ENCODE measurements at regions not wholly inside any gene's neighbourhood (a gene's known extent, or its start where the extent isn't known, plus 50 kb on each side); places are given as distances from the start of the nearest gene placed in this dataset.

DNA sequence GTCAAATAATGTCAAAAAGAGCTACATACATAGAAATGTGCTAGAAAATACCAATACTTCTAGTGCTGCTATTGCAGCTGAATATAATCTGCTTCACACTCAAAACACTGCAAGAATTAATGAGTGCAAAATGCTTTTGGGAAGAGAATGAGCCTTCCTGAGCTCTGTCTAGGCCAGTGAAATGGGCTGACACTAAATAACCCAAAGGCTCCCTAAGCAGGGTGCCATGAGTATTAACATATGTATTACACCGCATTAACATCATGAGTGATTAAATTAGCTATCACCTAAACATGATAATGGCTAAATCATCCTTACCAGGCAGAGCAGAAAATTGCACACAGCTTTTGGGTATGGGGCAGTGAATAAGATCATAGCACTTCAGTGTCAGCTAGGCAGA lies 806.3 kb upstream of the NECTIN3 start:
- H3K27me3 Mint-ChIP-seq (ENCODE audit: low read depth, poor library complexity) = no peaks in the 10 kb centered on the region

DNA sequence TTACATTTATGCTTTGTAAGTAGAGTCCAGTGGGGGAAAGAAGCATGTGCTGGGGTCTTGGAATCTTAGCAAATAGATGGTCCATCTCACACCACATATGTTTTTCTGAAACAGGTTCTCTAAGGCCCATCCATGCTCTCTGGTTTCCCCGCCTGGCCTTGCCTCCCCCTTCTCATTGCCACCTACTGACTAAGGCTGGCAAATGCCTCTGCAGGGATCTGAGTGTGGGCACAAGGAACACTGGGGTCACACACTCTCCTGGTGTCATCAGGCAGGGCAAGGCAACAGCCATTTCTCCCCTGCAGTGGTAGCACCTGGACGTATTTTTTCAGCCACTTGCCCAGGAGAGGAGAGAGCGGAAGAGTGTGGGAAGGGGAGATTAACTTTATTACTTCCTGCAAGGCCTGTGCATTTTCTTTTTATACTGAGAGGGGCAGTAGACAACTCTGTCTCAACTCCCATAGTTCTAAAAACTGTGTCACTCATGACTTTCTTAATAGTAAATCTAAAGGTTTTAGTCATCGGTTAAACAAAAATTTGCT lies 804.2 kb upstream of the NECTIN3 start:
- no peaks in the 10 kb centered on the region for H3K27me3 Mint-ChIP-seq (ENCODE audit: low read depth, poor library complexity)
- H3K27ac Mint-ChIP-seq = no peak overlapping the region
- no peaks in the 10 kb centered on the region for H3K9me3 Mint-ChIP-seq
- H3K4me1 Mint-ChIP-seq = peaks cover 18% of the 10 kb centered on the region
- DNase-seq = no peak
- H3K36me3 Mint-ChIP-seq (ENCODE audit: low read depth) = no peaks in the 10 kb centered on the region
- TF ChIP-seq CTCF (IDR thresholded peaks at IDR 0.05) = no peak
- no peak overlapping the region for H3K4me3 Mint-ChIP-seq

More for the DNA sequence above, 806.3 kb upstream of the NECTIN3 start:
- no peaks in the 10 kb centered on the region for H3K9me3 Mint-ChIP-seq
- H3K4me1 Mint-ChIP-seq = peaks cover 18% of the 10 kb centered on the region
- H3K4me3 Mint-ChIP-seq = no peak overlapping the region
- H3K36me3 Mint-ChIP-seq (ENCODE audit: low read depth) = no peaks in the 10 kb centered on the region
- no peak for TF ChIP-seq CTCF (IDR thresholded peaks at IDR 0.05)
- no peak for DNase-seq
- no peak overlapping the region for H3K27ac Mint-ChIP-seq

- Mint-ChIP-seq H3K4me1 (no peaks in the 10 kb centered on the region), H3K27me3 (ENCODE audit: low read depth, poor library complexity) (no peaks in the 10 kb centered on the region), H3K4me3 (no peak overlapping the region), H3K9me3 (no peaks in the 10 kb centered on the region), H3K27ac (no peak overlapping the region), H3K36me3 (ENCODE audit: low read depth) (no peaks in the 10 kb centered on the region)
- no peak for TF ChIP-seq CTCF (IDR thresholded peaks at IDR 0.05)
- no peak for DNase-seq
These were observed 799.1 kb upstream of the NECTIN3 start for GRCh38 chr3:110272525-110272924.

- no peak for DNase-seq
- Mint-ChIP-seq H3K36me3 (ENCODE audit: low read depth) (no peaks in the 10 kb centered on the region), H3K27ac (no peak overlapping the region), H3K4me1 (no peaks in the 10 kb centered on the region), H3K9me3 (peaks cover 28% of the 10 kb centered on the region), H3K4me3 (no peak overlapping the region), H3K27me3 (ENCODE audit: low read depth, poor library complexity) (no peaks in the 10 kb centered on the region)
- no peak for TF ChIP-seq CTCF (IDR thresholded peaks at IDR 0.05)
These were observed 779.6 kb upstream of the NECTIN3 start for GRCh38 chr3:110291886-110292501.

GRCh38 chr3:110293660-110294059 lies 778.0 kb upstream of the NECTIN3 start:
- no peak overlapping the region for H3K27ac Mint-ChIP-seq
- peaks cover 22% of the 10 kb centered on the region for H3K9me3 Mint-ChIP-seq
- H3K4me3 Mint-ChIP-seq = no peak overlapping the region
- no peaks in the 10 kb centered on the region for H3K27me3 Mint-ChIP-seq (ENCODE audit: low read depth, poor library complexity)
- no peak for TF ChIP-seq CTCF (IDR thresholded peaks at IDR 0.05)
- no peak for DNase-seq
- H3K36me3 Mint-ChIP-seq (ENCODE audit: low read depth) = no peaks in the 10 kb centered on the region
- no peaks in the 10 kb centered on the region for H3K4me1 Mint-ChIP-seq

DNA sequence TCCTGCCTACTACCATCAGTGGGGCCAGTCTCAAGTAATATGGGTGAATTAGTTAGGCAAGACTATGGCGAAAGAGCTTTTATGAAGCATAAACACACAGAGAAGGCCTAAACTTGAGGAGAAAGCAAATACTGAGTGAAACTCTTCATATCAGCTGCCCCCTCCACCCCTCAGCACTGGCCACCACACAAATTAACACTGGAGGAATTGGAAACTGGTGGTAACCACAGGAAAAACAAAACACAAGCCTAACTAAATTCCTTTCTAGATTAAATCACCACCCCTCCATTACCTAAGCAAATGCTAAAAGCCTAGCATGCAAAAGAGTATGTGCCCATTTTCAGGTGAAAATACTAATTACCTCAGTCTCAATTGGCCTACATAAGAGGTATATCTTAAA lies 774.7 kb upstream of the NECTIN3 start:
- H3K27me3 Mint-ChIP-seq (ENCODE audit: low read depth, poor library complexity) = no peaks in the 10 kb centered on the region

More for the DNA sequence above, 774.7 kb upstream of the NECTIN3 start:
- H3K36me3 Mint-ChIP-seq (ENCODE audit: low read depth) = no peaks in the 10 kb centered on the region
- TF ChIP-seq CTCF (IDR thresholded peaks at IDR 0.05) = no peak
- no peak overlapping the region for H3K27ac Mint-ChIP-seq
- no peaks in the 10 kb centered on the region for H3K4me1 Mint-ChIP-seq
- no peak for DNase-seq
- H3K4me3 Mint-ChIP-seq = no peak overlapping the region
- H3K9me3 Mint-ChIP-seq = peaks cover 22% of the 10 kb centered on the region
